Retinal pigment epithelial cell (primary cell): ENCODE measurements at regions not wholly inside any gene's neighbourhood (a gene's known extent, or its start where the extent isn't known, plus 50 kb on each side); places are given as distances from the start of the nearest gene placed in this dataset.
A peak's percentile ranks its signal among the peaks of the same experiment; 100 is the strongest.

Experiments used
- DNase-seq: peaks from one replicate; pipeline ENCODE4 v3.0.0-alpha.2; 2010; ENCODE audit warnings: low read depth
- H3K4me3 ChIP-seq: 2 replicates; pipeline ENCODE4 v1.5.1; 2011; ENCODE audit warnings: mild to moderate bottlenecking, low read length, control low read depth, moderate library complexity
- TF ChIP-seq, protein P1 (sequence below): conservative IDR thresholded peaks from 2 replicates; pipeline ENCODE4 v1.5.1; 2011; ENCODE audit warnings: low read depth, low read length, control low read depth, inconsistent platforms

DNA sequence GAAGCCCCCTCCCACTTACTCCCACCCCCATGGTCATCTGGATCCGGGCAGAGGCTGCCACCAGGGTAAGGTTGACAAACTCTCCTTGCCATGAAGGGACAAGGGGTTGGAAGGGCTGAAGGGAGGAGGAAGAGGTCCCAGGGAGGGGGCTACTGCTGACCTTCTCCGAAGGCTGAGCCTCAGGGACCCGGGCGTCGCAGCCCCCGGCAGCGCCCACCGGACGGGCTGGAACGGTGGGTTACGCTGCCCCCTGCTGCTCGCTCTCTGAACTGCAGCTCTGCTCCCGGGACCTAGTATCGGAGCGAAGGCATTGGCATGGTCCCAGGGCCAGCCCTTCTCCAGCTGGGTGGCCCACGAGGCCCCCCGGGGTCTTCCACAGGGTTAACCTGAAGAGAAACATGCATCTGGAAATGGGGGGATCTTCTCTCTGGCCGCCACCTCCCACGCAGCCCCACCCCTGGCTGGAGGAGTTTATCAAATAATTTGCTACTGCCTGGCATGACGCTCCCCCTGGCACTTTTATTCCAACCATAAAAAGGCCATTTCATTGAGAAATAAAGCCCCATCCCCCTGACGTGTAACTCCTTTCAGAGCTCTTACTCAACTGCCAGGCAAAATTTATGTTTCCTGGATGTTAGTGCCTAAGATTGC is 70.4 kb upstream of the TARDBP start:
- H3K4me3 ChIP-seq = no peak overlapping the region
- TF ChIP-seq, protein P1, sequence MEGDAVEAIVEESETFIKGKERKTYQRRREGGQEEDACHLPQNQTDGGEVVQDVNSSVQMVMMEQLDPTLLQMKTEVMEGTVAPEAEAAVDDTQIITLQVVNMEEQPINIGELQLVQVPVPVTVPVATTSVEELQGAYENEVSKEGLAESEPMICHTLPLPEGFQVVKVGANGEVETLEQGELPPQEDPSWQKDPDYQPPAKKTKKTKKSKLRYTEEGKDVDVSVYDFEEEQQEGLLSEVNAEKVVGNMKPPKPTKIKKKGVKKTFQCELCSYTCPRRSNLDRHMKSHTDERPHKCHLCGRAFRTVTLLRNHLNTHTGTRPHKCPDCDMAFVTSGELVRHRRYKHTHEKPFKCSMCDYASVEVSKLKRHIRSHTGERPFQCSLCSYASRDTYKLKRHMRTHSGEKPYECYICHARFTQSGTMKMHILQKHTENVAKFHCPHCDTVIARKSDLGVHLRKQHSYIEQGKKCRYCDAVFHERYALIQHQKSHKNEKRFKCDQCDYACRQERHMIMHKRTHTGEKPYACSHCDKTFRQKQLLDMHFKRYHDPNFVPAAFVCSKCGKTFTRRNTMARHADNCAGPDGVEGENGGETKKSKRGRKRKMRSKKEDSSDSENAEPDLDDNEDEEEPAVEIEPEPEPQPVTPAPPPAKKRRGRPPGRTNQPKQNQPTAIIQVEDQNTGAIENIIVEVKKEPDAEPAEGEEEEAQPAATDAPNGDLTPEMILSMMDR = peak; percentile 90
- no peak for DNase-seq

DNA sequence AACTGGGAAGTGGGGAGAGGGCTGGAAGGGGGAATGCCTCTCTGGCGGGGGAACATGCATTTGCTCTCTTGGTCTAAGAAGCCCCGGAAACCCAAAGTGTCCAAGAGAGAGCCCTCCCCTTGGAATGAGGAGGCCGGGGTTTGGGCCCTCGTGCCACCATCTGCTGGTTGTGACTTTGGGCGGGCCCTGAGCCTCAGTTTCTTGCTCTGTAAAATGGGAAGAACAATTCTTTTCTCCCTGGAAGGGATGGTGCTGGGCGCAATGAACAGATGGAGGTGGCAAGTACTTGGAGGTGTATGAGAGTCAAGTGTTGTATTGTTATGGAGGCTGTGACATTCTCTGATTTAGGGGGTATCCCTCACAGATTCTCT is 69.9 kb upstream of the TARDBP start:
- DNase-seq = no peak
- no peak overlapping the region for H3K4me3 ChIP-seq
- TF ChIP-seq, protein P1 = no peak

DNA sequence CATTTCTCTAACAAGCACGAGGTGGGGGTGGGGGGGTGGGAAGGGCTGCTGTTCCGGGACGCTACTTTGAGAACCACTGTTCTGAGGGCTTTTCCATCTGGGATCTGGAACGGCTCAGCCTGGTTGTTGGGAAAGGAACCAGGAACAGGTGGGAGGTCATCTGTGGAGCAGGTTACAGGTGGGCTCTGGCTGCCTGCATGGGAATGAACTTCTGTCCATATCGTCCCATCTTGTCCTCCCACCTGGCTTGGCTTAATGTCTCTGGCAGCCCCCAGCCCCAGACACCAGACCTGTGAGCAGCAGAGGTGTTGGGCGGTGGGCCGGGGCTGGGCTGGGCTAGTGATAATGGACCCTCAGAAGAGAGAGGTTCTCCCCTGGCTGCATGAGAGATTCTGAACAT is 69.4 kb upstream of the TARDBP start:
- TF ChIP-seq, protein P1 = no peak
- DNase-seq = no peak
- H3K4me3 ChIP-seq = no peak overlapping the region

DNA sequence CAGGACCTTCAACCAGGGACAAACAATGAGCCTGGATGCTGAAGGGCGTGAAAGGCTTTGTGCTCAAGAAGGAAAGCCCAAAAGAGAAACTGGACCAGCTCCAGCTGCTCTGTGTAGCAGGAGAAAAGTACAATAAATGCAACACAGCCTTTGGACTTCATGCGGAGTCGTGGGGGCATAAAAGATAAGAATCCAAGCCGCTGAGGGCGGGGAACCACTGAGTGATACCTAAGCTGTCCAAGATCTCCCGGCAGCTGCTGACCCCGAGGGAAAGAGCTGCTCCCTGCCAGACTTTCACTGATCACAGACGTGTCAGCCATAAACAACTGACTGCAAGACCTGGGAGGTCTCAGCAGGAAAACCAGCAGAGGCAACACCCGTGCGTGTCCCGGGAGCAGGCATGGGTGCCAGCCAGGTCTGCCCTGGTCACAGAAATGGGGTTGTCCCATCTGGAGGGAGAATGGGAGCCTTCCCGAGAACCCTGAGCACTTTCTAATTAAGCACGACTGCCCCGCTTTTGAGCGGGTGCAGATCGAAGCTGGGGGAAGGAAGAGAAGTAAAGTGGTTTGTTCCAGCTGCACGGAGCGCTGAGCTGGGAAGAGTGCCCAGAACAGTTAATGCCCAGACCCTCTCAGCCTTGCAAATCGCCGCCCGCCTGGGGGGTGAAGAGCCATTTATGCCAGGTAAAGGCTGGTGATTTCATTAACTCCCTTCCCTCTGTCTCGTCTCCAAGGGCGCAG is 68.3 kb upstream of the TARDBP start:
- peak overlapping the region; percentile 13 for H3K4me3 ChIP-seq
- DNase-seq = no peak
- TF ChIP-seq, protein P1 = no peak

DNA sequence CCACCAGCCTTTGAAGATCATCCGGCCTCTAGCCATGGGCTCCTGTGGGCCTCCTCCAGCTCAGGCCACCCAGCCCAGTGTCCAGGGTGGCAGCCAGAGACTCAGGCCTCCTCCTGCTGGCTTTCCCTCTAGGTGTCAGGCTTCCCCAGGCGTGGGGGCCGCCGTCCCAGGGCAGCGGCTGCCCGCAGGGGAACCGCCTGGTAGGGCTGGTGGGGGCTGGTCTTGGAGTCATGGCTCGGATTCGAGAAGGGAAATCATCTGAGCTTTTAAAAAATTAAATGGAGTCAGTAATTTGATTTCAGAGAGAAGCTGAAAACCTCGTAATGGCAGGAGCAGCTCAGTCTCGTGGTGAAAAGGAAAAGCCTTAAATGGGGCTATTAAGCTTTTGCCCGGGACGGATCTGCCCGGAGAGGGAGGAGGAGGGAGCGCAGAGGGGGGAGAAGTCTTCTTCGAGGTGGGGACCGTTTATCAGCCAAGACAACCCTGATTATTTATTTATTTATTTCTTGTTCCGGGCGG is 66.4 kb upstream of the TARDBP start:
- DNase-seq = no peak
- TF ChIP-seq, protein P1 = no peak
- no peak overlapping the region for H3K4me3 ChIP-seq

DNA sequence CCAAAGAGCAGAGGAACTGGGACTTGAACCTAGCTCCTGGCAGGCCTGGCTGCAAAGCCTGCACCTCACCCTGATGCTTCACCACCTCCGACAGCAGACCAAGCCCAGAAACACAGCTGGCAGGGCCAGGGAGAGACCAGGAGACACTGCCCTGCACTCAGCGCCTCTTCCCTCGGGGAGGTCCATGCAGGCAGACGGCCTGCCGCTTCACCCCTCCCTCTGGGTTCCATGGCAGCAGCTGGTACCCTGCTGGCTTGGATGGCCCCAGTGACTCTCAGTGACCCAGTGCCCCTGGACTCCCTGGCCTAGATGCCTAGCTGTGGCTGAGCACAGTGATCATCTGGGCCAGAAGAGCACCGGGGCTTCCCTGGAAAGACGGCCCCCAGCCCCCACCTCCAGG is 65.3 kb upstream of the TARDBP start:
- no peak overlapping the region for H3K4me3 ChIP-seq
- TF ChIP-seq, protein P1 = no peak
- DNase-seq = no peak
